GM18498 (cell line): ENCODE measurements at regions not wholly inside any gene's neighbourhood (a gene's known extent, or its start where the extent isn't known, plus 50 kb on each side); places are given as distances from the start of the nearest gene placed in this dataset.

Experiments used
- ATAC-seq: cut with Tn5 transposase; IDR thresholded peaks from one replicate; pipeline ENCODE4 v1.9.1; 2021; ENCODE audit warnings: mild to moderate bottlenecking, moderate library complexity; ENCODE audit not compliant: unreplicated experiment

- ATAC-seq = no peak
Observed at GRCh38 chr5:10876006-10876744, 115.1 kb upstream of the DAP start.

- no peak for ATAC-seq
Observed at GRCh38 chr5:10875201-10875768, 114.3 kb upstream of the DAP start.

DNA sequence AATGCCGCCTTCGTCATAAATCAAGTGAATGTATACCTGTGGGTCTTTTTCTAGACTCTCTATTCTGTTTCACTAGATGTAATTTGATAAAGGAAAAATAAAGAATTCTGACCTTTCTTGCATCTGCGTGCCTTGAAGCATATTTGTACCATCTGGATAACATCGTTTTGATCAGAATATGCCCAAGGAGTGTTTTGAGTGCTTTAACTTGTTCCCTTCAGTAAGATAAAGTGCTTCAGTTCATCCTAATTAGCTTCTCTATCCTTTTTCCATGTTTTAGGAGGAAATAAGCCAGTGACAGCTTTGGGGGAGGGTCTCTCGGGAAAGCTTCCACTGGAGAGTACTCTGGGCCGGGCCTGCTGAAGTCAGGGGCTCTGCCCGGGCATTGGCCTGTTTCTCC is 113.5 kb upstream of the DAP start:
- ATAC-seq = no peak

GRCh38 chr5:10870791-10871190 is 109.8 kb upstream of the DAP start:
- ATAC-seq = no peak

DNA sequence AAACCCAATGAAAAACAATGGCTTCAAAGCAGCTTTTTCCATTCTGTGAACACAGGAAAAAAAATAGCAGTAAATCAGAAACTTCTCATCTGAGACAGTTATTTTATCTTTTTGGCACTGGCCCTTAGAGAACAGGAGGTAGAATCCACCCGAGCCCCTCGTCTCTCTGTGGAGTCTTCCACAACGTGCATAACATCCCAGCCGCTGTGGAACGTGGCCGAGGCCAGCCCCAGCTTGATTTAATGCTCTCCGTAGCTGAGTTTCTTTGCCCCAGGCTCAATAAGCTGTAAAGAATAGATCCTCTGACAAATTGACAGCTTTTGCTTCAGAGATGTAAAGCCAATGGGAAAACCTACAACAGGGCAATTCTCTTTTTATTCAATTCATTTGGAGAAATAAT is 107.9 kb upstream of the DAP start:
- ATAC-seq = no peak

DNA sequence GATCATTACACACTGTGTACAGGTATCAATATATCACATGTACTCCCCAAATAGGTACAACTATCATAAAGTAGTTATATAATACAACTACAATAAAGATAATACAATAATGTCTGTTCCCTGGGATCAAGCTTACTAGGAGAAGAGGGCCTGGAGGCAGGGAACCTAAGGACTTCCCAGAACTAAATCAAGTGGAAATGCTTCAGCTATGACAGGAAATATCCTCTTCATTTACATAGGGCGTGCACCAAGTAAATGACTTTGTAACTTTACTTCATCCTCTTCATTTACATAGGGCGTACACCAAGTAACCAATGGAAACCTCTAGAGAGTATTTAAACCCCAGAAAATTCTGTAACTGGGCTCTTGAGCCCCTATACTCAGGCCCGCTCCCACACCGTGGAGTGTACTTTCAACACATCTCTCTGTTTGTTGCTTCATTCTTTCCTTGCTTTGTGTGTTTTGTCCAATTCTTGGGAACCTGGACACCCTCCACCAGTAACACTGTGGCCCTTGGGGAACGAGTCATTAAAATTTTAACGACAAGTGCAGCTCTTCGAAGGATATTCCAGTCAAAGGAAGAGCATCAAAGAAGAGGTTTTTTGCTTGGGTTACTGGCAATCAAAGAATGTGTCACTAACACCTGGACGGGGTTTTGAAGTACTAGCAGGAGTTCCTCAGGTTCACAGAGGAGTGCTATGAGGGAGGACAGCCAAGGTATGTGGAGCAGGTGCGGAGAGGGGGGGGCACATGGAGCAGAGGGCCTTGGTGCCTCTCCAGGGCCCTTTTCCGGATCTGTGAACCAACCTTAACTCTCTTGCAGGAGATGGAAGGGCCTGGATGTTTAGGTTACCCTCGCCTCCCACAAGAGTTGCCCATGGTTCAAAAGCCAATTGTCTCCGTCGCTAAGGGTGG is 106.6 kb upstream of the DAP start:
- no peak for ATAC-seq

- no peak for ATAC-seq
Observed at GRCh38 chr5:10866913-10867312, 105.9 kb upstream of the DAP start.

- peak; percentile 86 for ATAC-seq
Observed at GRCh38 chr5:10863763-10864383, 102.8 kb upstream of the DAP start.

DNA sequence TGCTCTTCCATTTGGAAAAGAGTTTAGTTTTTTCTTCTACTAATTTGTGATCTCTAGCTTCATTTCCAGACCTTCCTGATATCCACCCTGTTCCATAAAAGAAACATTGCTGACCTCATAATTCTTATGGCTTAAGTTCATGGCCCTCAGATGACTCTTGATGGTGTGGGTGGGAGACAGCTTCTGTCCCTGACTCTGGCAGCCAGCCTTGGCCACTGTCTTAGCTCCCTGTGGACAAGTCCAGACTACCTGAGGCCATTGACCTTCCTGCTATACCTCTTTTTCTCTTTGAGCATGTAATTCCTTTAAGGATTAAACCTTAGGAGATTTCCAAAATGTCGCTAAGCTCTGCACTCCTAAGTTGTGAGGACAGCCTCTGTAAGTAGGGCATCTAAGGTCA is 101.1 kb upstream of the DAP start:
- no peak for ATAC-seq

- no peak for ATAC-seq
Observed at GRCh38 chr5:10861423-10861790, 100.4 kb upstream of the DAP start.

- no peak for ATAC-seq
Observed at GRCh38 chr5:10860645-10861422, 99.8 kb upstream of the DAP start.

DNA sequence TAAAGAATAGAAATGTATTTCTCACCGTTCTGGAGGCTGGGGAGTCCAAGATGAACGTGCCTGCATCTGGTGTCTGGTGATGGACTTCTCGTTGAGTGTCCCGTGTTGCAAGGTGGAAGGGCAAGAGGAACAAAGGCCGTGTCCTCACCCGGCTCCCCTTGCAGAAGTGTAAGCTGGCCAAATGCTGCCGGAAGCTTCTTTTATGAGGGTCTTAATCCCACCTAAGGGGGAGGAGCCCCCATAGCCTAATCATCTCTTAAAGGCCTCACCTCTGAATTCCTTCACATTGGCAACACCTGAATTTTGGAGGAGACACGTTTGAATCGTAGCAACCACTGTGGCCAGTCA is 99.1 kb upstream of the DAP start:
- ATAC-seq = no peak

GRCh38 chr5:10859393-10860195 is 98.6 kb upstream of the DAP start:
- ATAC-seq = no peak

GRCh38 chr5:10858945-10859344 is 97.9 kb upstream of the DAP start:
- no peak for ATAC-seq

DNA sequence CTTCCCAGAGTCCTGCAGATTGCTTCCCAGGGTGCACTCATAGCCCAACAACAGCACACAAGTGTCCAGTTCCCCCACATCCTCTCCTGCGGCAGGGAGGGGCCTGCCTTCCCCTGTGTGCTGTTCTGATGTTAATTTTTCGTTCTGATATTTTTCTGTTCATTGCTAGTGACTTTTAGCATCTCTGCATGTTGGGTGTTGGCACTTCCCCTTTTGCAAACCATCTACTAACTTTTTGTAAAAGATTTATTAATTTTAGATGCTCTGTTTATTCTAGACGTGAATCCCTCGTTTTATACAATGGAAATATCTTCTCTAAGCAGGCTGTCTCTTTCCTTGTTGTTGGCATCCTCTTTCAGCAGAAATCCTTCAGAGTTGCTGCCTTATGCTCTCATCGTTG is 97.3 kb upstream of the DAP start:
- ATAC-seq = no peak

GRCh38 chr5:10857338-10857733 is 96.3 kb upstream of the DAP start:
- no peak for ATAC-seq

- no peak for ATAC-seq
Observed at GRCh38 chr5:10856683-10857337, 95.8 kb upstream of the DAP start.

- no peak for ATAC-seq
Observed at GRCh38 chr5:10856071-10856470, 95.0 kb upstream of the DAP start.

DNA sequence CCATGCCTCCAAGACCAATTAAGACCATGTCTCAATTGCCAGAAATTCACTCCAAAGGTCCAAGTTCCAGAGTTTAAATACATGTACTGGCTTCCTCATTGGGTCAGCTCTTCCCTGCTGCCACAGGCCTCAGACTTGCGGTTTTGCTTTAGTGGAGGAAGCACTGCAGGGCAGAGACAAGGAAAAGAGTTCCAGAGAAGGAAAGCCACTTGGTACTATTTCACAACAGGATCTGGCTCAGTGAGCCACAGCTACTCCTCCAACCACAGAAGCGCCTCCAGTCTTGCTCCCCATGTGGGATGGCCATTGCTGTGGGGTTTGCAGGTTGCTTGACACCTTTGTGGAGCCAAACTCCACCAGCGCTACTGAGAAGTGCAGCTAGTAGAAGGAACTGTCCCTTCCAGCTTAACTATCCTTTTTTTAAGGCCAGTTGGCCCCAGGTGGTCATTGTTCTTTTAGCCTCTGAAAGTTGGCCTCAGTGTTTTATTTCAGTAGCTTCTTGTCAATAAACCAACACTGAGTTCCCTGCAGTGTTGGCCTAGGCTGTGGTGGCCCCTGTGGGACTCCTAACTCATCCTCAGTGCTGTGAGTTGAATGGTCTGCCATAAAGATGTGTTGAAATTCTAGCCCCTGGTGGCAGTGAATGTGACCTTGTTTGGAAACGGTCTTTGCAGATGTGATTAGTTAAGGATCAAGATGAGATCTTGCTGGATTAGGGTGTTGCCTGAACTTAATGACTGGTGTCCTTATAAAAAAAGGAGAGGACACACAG is 93.7 kb upstream of the DAP start:
- ATAC-seq = no peak
